ENCODE measurements at regions not wholly inside any gene's neighbourhood (a gene's known extent, or its start where the extent isn't known, plus 50 kb on each side); places are given as distances from the start of the nearest gene placed in this dataset.

- no peak for TF ChIP-seq REST (IDR thresholded peaks at IDR 0.05; ENCODE audit: insufficient read depth in 1 of 2, low read depth in 2 of 2, low read length in 1 of 2)
- no peak for TF ChIP-seq CTCF (IDR thresholded peaks at IDR 0.05)
Observed at GRCh38 chr2:75954761-75955160, 244.0 kb upstream of the GCFC2 start.

Data from Panc1 (cell line).